Right lobe of liver (tissue), 6 donors: ENCODE measurements at regions not wholly inside any gene's neighbourhood (a gene's known extent, or its start where the extent isn't known, plus 50 kb on each side); places are given as distances from the start of the nearest gene placed in this dataset.
A peak's percentile ranks its signal among the peaks of the same experiment; 100 is the strongest.

ENCODE experiments used
- ATAC-seq, 4 donors: fragments of 200-7000 bp; cut with Tn5 transposase; one replicate each; pipeline ENCODE4 v1.9.1; 2020; ENCODE audit warnings: mild to moderate bottlenecking in 4 of 4, moderate library complexity in 4 of 4
- DNase-seq, 3 donors: peaks; one replicate each; pipeline ENCODE4 v3.0.0-alpha.2; 2020
- H3K27ac ChIP-seq, 3 donors: fragments of 200-600 bp; one replicate each; pipeline ENCODE4 v1.8.0; 2022
- H3K27me3 ChIP-seq, 2 donors: fragments of 200-600 bp; one replicate each; pipeline ENCODE4 v1.8.0; 2022
- H3K36me3 ChIP-seq, 4 donors: fragments of 200-600 bp; sonication (generic) in 1 of 4; one replicate each; pipeline versions ENCODE4 v1.5.1 to v1.8.0; 2017 to 2022; ENCODE audit warnings: control low read depth in 1 of 4
- H3K4me1 ChIP-seq, 4 donors: fragments of 200-600 bp; sonication (generic) in 1 of 4; one replicate each; pipeline versions ENCODE4 v1.5.1 to v1.8.0; 2017 to 2022; ENCODE audit warnings: control low read depth in 1 of 4
- H3K4me3 ChIP-seq, 3 donors: fragments of 200-600 bp; one replicate each; pipeline ENCODE4 v1.8.0; 2022
- H3K9me3 ChIP-seq, 4 donors: fragments of 200-600 bp; sonication (generic) in 1 of 4; one replicate each; pipeline versions ENCODE4 v1.5.1 to v1.8.0; 2017 to 2022; ENCODE audit warnings: control low read depth in 1 of 4
- CTCF ChIP-seq, 4 donors: fragments of 200-600 bp in 3 of 4; fragments of 450-650 bp in 1 of 4; IDR thresholded peaks; one replicate each; pipeline versions ENCODE4 v1.5.1 to v1.8.0; 2016 to 2022; ENCODE audit warnings: antibody characterized with exemption in 4 of 4, mild to moderate bottlenecking in 2 of 4
- POLR2A ChIP-seq: fragments of 450-650 bp; IDR thresholded peaks from one replicate; pipeline ENCODE4 v1.6.1; 2017; ENCODE audit warnings: antibody characterized with exemption, mild to moderate bottlenecking
- WGBS: methylation state at CpG from one replicate; pipeline ENCODE4 v1.1.6; 2018; ENCODE audit warnings: low coverage, low lambda C conversion rate; ENCODE audit not compliant: insufficient coverage; ENCODE audit errors: missing lambda C conversion rate; 5-methylcytosine and 5-hydroxymethylcytosine counted together
- intact Hi-C, 2 donors: fragments of 100-400 bp; cut with DNase I; formaldehyde crosslinking; loops; one replicate each; pipeline versions ENCODE4 v1.11.2 to v1.14.1; 2022
- donor health status: DM: no; HTN: yes; CAD: no.
- donor health status: DM: no; HTN: no; CAD: no.
- donor health status: DM: no; HTN: no; CAD: no.
- donor health status: DM: no; HTN: yes; CAD: no.
- donor health status: DM: no; HTN: yes; CAD: no.

DNA sequence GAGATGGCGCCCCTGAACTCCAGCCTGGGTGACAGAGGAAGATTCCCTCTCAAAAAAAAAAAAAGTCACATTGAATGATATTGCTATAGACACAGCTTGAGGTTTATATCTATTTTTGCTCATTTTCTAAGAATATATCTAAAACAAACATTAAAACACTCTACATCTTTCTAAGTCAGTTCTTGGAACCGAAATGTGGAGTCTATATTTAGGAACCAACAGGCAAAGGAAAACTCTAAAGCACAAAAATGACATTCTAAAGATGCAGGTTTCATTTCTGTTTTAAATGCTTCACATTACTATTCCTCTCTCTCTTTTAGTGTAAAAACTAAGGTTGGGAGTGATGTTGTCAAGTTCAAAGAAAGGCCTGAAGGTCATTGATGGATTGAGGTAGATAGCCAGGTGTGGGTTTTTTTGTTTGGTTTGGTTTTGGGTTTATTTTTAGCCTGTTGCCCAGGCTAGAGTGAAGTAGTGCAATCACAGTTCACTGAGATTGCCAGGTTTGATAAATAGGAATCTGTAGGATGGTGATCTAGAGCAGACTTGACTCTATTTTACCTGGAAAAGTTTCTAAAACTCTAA, 194.0 kb upstream of the RBBP8 start:
- H3K4me1 ChIP-seq = peaks cover 0 to 9% (median 0%) of the 10 kb centered on the region in 4 donors
- no peak for DNase-seq
- H3K36me3 ChIP-seq = no peaks in the 10 kb centered on the region
- H3K27me3 ChIP-seq = no peaks in the 10 kb centered on the region
- 67% methylated on average over 2 of the region's 2 CpGs for WGBS
- H3K9me3 ChIP-seq = no peaks in the 10 kb centered on the region
- H3K27ac ChIP-seq = no peak overlapping the region
- H3K4me3 ChIP-seq = no peak overlapping the region
- ATAC-seq = peak in 2 of 4 donors; percentile 50 to 87
- intact Hi-C loops = no loop called here
- TF ChIP-seq CTCF (IDR thresholded peaks at IDR 0.05) = no peak

DNA sequence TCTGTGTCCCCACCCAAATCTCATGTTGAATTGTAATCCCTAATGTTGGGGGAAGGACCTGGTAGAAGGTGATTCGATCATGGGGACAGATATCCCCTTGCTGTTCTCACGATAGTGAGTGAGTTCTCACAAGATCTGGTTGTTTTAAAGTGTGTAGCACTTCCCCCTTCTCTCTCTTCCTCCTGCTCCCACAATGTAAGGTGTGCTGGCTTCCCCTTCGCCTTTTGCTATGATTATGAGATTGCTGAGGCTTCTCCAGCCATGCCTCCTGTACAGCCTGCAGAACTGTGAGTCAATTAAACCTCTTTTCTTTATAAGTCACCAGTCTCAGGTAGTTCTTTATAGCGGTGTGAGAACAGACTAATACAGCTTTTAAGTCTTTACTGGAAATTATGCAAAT, 193.3 kb upstream of the RBBP8 start:
- Histone ChIP-seq H3K4me1 (peaks cover 0 to 9% (median 0%) of the 10 kb centered on the region in 4 donors), H3K27me3 (no peaks in the 10 kb centered on the region), H3K4me3 (no peak overlapping the region), H3K27ac (no peak overlapping the region), H3K36me3 (no peaks in the 10 kb centered on the region), H3K9me3 (no peaks in the 10 kb centered on the region)
- intact Hi-C loops = no loop called here
- no peak for ATAC-seq
- DNase-seq = no peak
- TF ChIP-seq POLR2A = no peak
- TF ChIP-seq CTCF (IDR thresholded peaks at IDR 0.05) = no peak
- 69% methylated on average over 3 of the region's 4 CpGs for WGBS

- intact Hi-C loops = no loop called here
- TF ChIP-seq CTCF (IDR thresholded peaks at IDR 0.05) (no peak), POLR2A (no peak)
- DNase-seq (no peak), ATAC-seq (no peak)
- H3K27ac ChIP-seq = no peak overlapping the region
- no peaks in the 10 kb centered on the region for H3K9me3 ChIP-seq
- no peak overlapping the region for H3K4me3 ChIP-seq
- no peaks in the 10 kb centered on the region for H3K27me3 ChIP-seq
- no peaks in the 10 kb centered on the region for H3K36me3 ChIP-seq
- WGBS = 43% methylated on average over 3 of the region's 3 CpGs
- peaks cover 0 to 9% (median 0%) of the 10 kb centered on the region in 4 donors for H3K4me1 ChIP-seq
Measured at GRCh38 chr18:22741318-22741717, 191.8 kb upstream of the RBBP8 start.

DNA sequence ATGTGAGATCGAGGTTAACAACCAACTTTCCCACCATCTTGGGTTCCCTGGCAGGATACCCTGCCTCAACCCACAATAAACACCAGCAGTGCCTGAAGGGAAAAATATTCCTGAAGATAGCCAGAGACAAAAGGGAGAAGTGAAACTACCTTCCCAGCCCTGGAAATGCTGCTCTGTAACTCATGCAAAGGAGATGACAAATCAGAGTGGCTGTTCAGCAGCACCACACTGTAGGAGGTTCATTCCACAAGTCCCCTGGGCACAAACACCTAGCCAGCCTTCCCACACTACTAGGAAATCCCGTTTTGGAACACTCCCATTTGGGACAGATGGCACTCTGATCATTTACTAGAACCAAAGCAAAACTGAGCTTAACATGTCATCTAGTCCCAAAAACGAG, 190.7 kb upstream of the RBBP8 start:
- H3K9me3 ChIP-seq = no peaks in the 10 kb centered on the region
- no peak overlapping the region for H3K27ac ChIP-seq
- intact Hi-C loops = no loop called here
- DNase-seq (no peak), ATAC-seq (no peak)
- H3K36me3 ChIP-seq = no peaks in the 10 kb centered on the region
- no peak for TF ChIP-seq POLR2A
- no peak for TF ChIP-seq CTCF (IDR thresholded peaks at IDR 0.05)
- no peak overlapping the region for H3K4me3 ChIP-seq
- H3K27me3 ChIP-seq = no peaks in the 10 kb centered on the region
- WGBS = 63% methylated on average over 3 of the region's 3 CpGs
- H3K4me1 ChIP-seq = peaks cover 0 to 9% (median 0%) of the 10 kb centered on the region in 4 donors

DNA sequence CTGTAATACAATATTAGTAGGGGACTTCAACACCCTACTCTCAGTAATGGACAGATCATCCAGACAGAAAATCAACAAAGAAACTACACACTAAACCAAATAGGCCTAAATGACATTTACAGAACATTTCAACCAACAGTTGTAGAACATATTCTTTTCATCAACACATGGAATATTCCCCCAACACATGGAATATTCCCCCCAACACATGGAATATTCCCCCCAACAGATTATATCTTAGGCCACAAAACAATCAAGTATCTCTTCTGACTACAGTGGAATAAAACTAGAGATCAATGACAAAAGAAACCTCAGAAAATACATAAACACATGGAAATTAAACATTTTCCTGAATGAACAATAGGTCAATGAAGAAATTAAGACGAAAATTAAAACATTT, 187.2 kb upstream of the RBBP8 start:
- Histone ChIP-seq H3K27me3 (no peaks in the 10 kb centered on the region), H3K36me3 (no peaks in the 10 kb centered on the region), H3K4me3 (no peak overlapping the region), H3K9me3 (no peaks in the 10 kb centered on the region), H3K27ac (no peak overlapping the region), H3K4me1 (no peaks in the 10 kb centered on the region)
- DNase-seq = no peak
- no peak for ATAC-seq
- TF ChIP-seq CTCF (IDR thresholded peaks at IDR 0.05) (no peak), POLR2A (no peak)
- 62% methylated on average over 1 of the region's 1 CpG for WGBS
- intact Hi-C loops = no loop called here
